Gastrocnemius medialis (tissue), 4 donors: ENCODE measurements at regions not wholly inside any gene's neighbourhood (a gene's known extent, or its start where the extent isn't known, plus 50 kb on each side); places are given as distances from the start of the nearest gene placed in this dataset.

ENCODE experiments used
- ATAC-seq, 2 donors: fragments of 150-250 bp; one replicate each; pipeline ENCODE4 v1.9.1; 2016
- DNase-seq, 2 donors: peaks; one replicate each; pipeline ENCODE4 v3.0.0-alpha.2; 2019
- H3K27ac ChIP-seq, 4 donors: fragments of 200-600 bp; sonication (generic); 1 replicate in 1 of 4; 2 replicates in 3 of 4; pipeline ENCODE4 v1.5.1; 2016 to 2018; ENCODE audit warnings: mild to moderate bottlenecking in 2 of 4, moderate library complexity in 1 of 4
- H3K27me3 ChIP-seq, 3 donors: fragments of 200-600 bp; sonication (generic) in 2 of 3; 1 replicate in 1 of 3; 2 replicates in 2 of 3; pipeline versions ENCODE4 v1.5.1 to v1.6.0; 2016 to 2019; ENCODE audit warnings: mild to moderate bottlenecking in 1 of 3, moderate library complexity in 1 of 3
- H3K36me3 ChIP-seq, 2 donors: fragments of 200-600 bp; sonication (generic) in 1 of 2; one replicate each; pipeline ENCODE4 v1.5.1; 2017 to 2018
- H3K4me1 ChIP-seq, 2 donors: fragments of 200-600 bp; sonication (generic) in 1 of 2; one replicate each; pipeline ENCODE4 v1.5.1; 2016 to 2017; ENCODE audit warnings: mild to moderate bottlenecking in 2 of 2
- H3K4me3 ChIP-seq, 4 donors: fragments of 200-600 bp; sonication (generic) in 3 of 4; 1 replicate in 1 of 4; 2 replicates in 3 of 4; pipeline ENCODE4 v1.5.1; 2016 to 2019; ENCODE audit warnings: mild to moderate bottlenecking in 2 of 4
- H3K9me3 ChIP-seq, 3 donors: fragments of 200-600 bp; sonication (generic) in 2 of 3; 1 replicate in 1 of 3; 2 replicates in 2 of 3; pipeline ENCODE4 v1.5.1; 2016 to 2019
- POLR2A ChIP-seq, 2 donors: fragments of 450-650 bp; IDR thresholded peaks; one replicate each; pipeline ENCODE4 v1.6.1; 2017; ENCODE audit warnings: antibody characterized with exemption in 2 of 2, mild to moderate bottlenecking in 2 of 2, moderate library complexity in 2 of 2
- in situ Hi-C, 4 donors: fragments of 200-750 bp; cut with MboI; loops; one replicate each; pipeline versions ENCODE4 v1.15.0 to v1.8.0; 2017; ENCODE audit warnings: low sequenced_read_pairs in 4 of 4
- intact Hi-C: fragments of 100-400 bp; cut with DNase I; formaldehyde crosslinking; loops from one replicate; pipeline ENCODE4 v1.15.1; 2023; ENCODE audit warnings: low total_unique reads
- TF ChIP-seq, protein P1 (sequence below), 5 experiments: fragments of 450-650 bp in 3 of 5; fragments of 200-600 bp in 2 of 5; sonication (generic) in 2 of 5; IDR thresholded peaks in 4 of 5; conservative IDR thresholded peaks in 1 of 5; 1 replicate in 4 of 5; 2 replicates in 1 of 5; pipeline ENCODE4 v1.5.1; 2016 to 2019; ENCODE audit warnings: antibody characterized with exemption in 5 of 5, mild to moderate bottlenecking in 3 of 5, moderate library complexity in 3 of 5

DNA sequence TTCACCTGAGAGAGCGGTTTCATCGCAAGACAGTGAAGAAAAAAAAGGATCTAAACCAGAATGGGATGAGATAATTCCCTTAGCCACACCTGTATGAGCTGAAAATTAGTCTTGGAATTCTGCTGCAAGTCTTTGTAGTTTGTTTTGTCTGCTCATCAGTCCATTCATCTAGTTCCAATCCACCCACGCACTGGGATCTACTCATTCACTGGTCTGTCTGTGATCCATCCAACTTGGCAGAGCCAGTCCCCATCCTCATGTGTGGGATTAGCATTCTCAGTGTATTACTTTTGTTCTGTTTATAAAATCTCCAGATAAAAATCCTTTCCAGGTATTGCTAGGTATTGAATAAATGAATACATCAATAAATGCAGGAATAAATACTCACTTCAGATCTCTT lies 266.5 kb upstream of the USP24 start:
- H3K36me3 ChIP-seq = no peaks in the 10 kb centered on the region
- H3K9me3 ChIP-seq = no peaks in the 10 kb centered on the region
- ATAC-seq = no peak
- in situ Hi-C loops = no loop called here
- H3K4me1 ChIP-seq = no peaks in the 10 kb centered on the region
- no peak overlapping the region for H3K4me3 ChIP-seq
- DNase-seq = no peak
- no peaks in the 10 kb centered on the region for H3K27me3 ChIP-seq
- TF ChIP-seq, protein P1, sequence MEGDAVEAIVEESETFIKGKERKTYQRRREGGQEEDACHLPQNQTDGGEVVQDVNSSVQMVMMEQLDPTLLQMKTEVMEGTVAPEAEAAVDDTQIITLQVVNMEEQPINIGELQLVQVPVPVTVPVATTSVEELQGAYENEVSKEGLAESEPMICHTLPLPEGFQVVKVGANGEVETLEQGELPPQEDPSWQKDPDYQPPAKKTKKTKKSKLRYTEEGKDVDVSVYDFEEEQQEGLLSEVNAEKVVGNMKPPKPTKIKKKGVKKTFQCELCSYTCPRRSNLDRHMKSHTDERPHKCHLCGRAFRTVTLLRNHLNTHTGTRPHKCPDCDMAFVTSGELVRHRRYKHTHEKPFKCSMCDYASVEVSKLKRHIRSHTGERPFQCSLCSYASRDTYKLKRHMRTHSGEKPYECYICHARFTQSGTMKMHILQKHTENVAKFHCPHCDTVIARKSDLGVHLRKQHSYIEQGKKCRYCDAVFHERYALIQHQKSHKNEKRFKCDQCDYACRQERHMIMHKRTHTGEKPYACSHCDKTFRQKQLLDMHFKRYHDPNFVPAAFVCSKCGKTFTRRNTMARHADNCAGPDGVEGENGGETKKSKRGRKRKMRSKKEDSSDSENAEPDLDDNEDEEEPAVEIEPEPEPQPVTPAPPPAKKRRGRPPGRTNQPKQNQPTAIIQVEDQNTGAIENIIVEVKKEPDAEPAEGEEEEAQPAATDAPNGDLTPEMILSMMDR (IDR thresholded peaks at IDR 0.05 in 4 of 5, conservative IDR thresholded peaks at IDR 0.05 in 1 of 5) = no peak
- TF ChIP-seq POLR2A (IDR thresholded peaks at IDR 0.05) = no peak
- no peak overlapping the region for H3K27ac ChIP-seq
- intact Hi-C loops = no loop called here

DNA sequence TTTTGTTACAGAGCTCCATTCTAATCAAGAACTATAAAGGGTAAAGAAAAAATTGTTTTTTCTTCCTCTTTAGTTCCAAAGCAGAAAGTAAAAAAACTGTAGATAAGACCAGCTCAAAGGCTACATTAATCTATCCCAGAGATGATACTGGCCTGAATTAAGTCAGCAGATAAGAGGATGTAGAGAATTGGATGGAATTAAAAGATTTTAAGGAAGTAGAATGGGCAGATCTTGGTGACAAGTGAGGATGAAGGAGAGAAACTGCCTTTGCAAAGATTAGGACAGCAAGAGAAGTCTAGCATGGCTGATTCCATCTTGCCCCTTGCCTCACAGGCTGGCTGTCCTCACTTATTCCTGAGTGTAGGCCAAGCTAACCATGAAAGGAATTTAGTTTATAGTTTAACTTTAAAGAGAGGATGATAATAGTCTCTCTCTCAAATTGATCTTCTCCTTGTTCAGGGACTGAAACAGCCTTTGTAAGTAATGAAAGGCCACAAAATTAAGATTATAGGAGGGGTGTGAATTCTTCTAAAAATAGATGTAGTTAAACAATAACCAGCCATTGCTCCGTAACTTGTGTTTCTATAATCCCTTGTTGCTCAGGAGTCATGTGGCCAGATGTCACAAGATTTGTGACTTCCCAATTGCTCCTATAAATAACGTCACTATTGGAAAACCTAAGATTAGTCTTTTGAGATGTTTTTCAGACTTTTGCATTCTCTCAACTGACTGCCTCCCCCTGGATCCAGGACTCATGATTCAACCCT lies 265.0 kb upstream of the USP24 start:
- no peak for DNase-seq
- intact Hi-C loops = no loop called here

DNA sequence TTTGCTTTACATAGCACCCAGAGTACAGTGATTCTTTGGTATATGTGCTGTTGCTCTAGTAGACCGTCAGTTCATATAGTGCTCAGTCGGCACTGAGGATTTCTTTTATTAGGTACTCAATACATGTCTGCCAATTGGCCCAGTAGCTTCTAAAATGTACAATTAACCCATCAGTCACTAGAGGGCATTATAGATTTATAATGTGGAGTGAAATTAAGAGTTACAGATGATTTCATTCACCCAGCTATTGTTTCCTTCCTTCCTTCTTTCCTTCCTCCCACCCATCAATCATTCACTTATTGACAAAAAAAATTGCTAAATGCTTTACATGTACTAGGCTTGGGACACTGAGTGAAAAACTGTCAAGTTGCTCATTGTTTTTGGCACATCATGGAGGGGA lies 263.6 kb upstream of the USP24 start:
- DNase-seq (no peak), ATAC-seq (no peak)
- no peaks in the 10 kb centered on the region for H3K9me3 ChIP-seq
- no peaks in the 10 kb centered on the region for H3K36me3 ChIP-seq
- in situ Hi-C loops = no loop called here
- H3K4me3 ChIP-seq = no peak overlapping the region
- intact Hi-C loops = no loop called here
- H3K27ac ChIP-seq = no peak overlapping the region
- H3K27me3 ChIP-seq = no peaks in the 10 kb centered on the region
- TF ChIP-seq POLR2A (IDR thresholded peaks at IDR 0.05) = no peak
- TF ChIP-seq, protein P1 (IDR thresholded peaks at IDR 0.05 in 4 of 5, conservative IDR thresholded peaks at IDR 0.05 in 1 of 5) = no peak
- H3K4me1 ChIP-seq = no peaks in the 10 kb centered on the region

More for the DNA sequence above, 265.0 kb upstream of the USP24 start:
- H3K27ac ChIP-seq = no peak overlapping the region
- in situ Hi-C loops = no loop called here
- no peaks in the 10 kb centered on the region for H3K27me3 ChIP-seq
- TF ChIP-seq, protein P1 (IDR thresholded peaks at IDR 0.05 in 4 of 5, conservative IDR thresholded peaks at IDR 0.05 in 1 of 5) = no peak
- no peak for TF ChIP-seq POLR2A (IDR thresholded peaks at IDR 0.05)
- ATAC-seq = no peak
- no peaks in the 10 kb centered on the region for H3K4me1 ChIP-seq
- no peaks in the 10 kb centered on the region for H3K9me3 ChIP-seq
- H3K36me3 ChIP-seq = no peaks in the 10 kb centered on the region
- H3K4me3 ChIP-seq = no peak overlapping the region

DNA sequence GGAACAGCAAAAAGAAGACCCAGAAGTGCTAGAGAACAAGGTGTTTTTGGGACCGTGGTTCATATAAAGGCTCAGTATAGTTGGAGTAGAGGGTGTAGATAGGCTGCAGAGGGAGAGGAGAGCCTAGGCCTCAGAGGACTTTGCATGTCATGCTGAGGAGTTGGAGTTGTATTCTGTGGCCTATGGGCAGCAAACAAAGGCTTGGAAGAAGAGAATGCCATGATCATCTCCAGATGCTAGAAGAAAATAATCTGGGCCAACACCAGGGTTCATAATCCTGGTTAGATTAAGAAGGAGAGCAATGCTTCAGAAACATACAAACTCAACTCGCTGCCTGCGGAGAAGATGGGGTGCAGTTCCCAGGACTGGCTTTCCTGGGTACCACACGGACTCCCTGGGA lies 262.8 kb upstream of the USP24 start:
- in situ Hi-C loops (no loop called here), intact Hi-C loops (no loop called here)
- Histone ChIP-seq H3K9me3 (no peaks in the 10 kb centered on the region), H3K27me3 (no peaks in the 10 kb centered on the region), H3K4me1 (no peaks in the 10 kb centered on the region), H3K36me3 (no peaks in the 10 kb centered on the region), H3K4me3 (no peak overlapping the region), H3K27ac (no peak overlapping the region)
- TF ChIP-seq, protein P1 (IDR thresholded peaks at IDR 0.05 in 4 of 5, conservative IDR thresholded peaks at IDR 0.05 in 1 of 5) = no peak
- TF ChIP-seq POLR2A (IDR thresholded peaks at IDR 0.05) = no peak
- DNase-seq (no peak), ATAC-seq (no peak)
